NCI-H1417 treated with DMSO at 0.1 percent for 48 hours (cell line): ENCODE measurements at regions not wholly inside any gene's neighbourhood (a gene's known extent, or its start where the extent isn't known, plus 50 kb on each side); places are given as distances from the start of the nearest gene placed in this dataset.

ENCODE experiments used
- DNase-seq: peaks from one replicate; lab custom pipeline; 2025; lab: John Stamatoyannopoulos, UW

DNA sequence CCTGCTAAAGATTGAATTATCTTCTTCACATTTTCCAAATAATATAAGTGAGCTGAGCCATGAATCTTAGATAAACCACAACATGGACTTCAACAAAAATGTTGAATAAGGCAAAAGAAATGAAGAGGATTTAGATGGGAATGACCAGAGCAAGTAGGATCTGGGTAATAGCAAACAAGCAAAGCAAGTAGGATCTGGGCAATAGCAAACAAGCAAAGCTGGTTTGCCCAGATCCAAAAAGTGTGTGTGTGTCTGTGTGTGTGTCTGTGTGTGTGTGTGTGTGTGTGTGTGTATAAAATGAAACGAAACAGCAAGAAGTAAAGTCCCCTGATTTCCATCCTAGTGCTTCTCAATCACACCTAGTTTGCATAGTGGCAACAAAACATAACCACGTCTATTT lies 549.1 kb downstream of the RERGL start:
- no peak for DNase-seq

DNA sequence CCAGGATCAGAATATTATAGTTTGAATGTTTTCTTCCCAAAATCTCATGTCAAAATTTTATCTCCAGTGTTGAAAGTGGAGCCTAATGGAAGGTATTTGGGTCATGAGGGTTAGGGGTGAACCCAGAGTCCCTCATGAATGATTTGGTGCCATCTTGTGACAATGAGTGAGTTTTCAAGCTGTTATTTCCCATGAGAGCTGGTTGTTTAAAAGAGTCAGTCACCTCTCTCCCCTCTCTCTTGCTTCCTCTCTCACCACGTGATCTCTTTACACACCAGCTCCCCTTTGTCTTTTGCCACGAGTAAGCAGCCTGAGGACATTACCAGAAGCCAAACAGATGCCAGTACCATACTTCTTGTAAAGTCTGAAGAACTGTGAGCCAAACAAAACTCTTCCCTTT lies 561.6 kb downstream of the RERGL start:
- DNase-seq, result no peak

DNA sequence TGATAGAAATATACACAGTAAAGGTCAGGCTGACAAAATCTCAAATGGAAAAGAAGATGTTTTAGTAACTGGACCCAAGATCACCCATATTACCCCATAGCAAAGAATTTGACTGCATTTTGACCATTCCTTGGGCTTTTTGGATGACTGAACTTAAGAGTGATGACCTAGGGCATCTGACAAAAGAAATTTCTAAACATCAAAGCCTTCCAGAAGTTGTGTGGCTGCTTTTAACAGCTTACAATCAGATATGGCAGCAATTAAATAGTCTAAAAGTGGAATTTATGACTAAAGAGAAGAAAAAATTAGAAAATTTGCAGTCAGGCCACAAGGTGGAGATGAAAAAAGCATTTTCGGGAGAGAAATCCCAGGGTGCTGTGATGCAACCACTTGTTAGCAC lies 563.0 kb downstream of the RERGL start:
- no peak for DNase-seq

DNA sequence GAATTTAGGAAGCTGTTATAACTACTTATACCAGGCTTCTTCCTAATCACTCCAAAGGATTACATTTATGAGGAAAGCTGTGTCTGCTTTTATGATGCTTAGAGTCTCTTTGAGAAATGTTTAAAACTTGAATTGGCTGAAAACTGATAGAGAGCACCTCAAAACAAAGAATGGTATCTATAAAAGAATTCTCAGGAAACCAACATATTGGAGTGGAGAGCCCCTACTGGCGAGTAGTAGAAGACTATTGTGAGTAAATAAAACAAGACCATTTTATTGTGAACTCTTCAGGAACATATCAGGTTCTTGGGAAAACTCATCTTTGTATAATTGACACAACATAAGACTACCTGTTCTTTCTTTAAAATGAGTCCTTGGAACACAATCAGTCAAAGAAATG lies 578.6 kb downstream of the RERGL start:
- DNase-seq, result no peak

GRCh38 chr12:17507336-17507735 lies 582.7 kb downstream of the RERGL start:
- no peak for DNase-seq

DNA sequence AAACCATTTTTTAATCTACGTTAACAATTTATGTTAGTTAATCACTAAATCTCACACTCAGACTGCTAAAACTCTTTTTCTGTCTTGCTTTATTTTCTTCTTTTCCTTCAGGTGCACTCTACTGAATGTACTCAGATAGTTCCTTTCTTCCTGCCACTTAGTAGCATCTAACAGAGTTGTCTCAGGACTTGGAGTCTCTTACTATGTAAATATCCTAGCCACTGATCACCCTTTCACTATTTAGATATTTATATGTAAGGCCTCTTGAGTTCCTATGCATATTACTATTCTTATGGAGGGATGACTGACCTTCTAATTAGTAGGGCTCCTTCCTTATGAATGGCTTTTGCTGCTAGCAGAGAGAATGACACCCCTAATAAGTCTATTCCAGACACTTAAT lies 586.3 kb downstream of the RERGL start:
- DNase-seq, result no peak

- no peak for DNase-seq
Measured at GRCh38 chr12:17489452-17489851, 600.5 kb downstream of the RERGL start.

DNA sequence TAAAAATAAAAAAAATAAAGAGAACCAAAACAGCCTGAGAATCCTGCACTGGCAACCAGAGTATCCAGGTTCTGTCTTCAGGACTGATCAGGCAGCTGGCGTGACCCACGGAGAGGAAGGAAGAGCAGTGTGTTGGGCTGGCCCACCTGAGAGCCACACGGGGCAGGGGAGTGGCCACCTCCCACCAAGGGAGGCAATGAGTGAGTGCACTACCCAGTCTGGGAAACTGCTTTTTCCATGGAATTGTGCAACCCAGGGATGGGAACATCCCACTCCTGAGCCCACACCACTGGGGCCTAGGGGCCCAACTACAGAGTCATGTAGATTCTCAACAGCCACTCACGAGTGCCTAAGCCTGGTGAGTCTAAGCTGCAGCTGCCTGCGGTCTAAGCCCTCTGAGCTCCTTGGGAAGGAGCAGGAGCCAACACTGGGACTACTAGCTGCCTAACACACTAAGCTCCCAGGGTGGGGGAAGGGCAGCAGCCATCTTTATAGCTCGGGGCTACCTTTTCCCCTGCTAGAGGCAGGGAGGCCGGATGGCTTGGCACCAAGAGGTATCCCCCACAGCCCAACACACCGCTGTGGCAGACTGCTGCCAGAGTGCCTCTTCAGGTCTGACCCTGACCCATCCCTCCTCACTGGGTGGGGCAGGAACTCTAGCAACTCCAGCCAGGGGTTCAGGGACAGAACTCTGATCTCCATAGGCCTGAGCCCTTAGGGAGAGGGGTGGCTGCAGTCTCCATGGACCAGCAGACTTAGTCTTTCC lies 610.9 kb downstream of the RERGL start:
- DNase-seq, result no peak

GRCh38 chr12:17470460-17470859 lies 619.5 kb downstream of the RERGL start:
- no peak for DNase-seq

DNA sequence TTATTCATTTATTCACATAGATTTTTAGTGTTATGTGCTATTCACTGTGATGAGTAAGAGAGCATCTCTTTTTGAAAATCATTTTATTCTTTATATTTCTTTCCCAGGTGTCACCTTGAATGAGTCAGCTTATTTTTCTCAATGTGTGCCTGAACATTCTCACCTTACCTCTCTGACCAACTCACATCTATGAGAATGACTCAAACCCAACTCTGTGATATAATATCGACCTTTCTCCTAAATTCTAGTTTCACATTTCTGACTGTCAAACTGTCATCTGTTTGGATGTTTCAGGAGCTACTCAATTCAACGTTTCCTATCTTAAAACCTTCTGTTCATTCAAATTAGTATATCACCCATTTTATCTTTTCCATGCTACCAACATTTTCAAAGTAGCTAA lies 630.8 kb downstream of the RERGL start:
- no peak for DNase-seq

DNA sequence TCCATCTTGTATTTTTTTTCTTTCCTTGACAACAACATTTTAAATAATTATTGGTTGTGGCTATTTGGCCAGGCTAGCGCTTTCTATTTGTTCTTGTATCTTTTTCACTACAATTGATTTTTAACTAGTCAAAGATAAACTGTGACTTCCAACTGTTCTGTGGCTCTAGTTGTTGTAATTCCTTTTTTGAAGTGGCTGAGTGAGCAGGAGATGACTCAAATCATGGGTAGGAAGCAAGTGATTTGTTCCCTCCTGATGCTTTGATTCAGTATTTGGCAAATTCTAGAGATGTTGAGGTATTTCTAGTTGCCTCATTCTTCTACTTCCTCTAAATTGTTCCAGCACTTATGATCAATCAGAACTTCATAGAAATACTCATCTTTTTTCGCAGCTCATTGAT lies 633.5 kb downstream of the RERGL start:
- no peak for DNase-seq

DNA sequence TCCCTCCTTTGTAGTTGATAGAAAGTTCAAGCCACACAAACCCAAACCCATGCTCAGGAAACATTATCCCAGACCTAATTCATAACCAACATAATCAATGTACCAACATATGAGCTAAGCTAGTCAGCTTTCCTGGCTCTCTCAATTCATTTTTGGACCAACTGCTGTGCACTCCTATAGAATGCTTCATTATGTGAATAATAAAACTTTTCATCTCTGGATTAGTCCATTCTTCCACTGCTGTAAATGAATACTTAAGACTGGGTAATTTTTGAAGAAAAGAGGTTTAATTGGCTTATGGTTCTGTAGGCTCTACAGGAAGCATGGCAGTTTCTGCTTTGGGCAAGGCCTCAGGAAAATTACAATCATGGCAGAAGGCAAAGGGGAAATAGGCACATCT lies 651.9 kb downstream of the RERGL start:
- no peak for DNase-seq

DNA sequence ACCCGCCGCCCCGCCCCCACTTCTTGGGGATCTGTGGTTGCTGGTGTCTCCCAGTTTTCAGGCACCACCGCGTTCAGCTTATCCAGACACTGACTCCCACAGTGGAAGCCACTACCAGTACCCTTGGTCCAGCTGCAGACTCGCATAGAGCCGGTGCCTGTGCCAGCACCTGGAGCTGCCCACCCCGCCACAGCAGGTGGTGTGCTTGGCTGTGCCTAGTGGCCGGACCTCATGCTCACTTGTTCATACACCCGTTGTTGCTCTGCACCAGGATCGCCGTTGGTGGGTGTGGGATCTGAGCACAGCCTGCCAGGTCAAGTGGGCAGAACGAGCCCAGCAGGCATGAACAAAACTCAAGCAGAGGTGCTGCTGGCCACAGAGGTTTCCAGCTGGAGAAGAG lies 673.2 kb downstream of the RERGL start:
- DNase-seq, result no peak

- no peak for DNase-seq
Measured at GRCh38 chr12:17414596-17414995, 675.4 kb downstream of the RERGL start.

- no peak for DNase-seq
Measured at GRCh38 chr12:17411662-17412061, 678.3 kb downstream of the RERGL start.

DNA sequence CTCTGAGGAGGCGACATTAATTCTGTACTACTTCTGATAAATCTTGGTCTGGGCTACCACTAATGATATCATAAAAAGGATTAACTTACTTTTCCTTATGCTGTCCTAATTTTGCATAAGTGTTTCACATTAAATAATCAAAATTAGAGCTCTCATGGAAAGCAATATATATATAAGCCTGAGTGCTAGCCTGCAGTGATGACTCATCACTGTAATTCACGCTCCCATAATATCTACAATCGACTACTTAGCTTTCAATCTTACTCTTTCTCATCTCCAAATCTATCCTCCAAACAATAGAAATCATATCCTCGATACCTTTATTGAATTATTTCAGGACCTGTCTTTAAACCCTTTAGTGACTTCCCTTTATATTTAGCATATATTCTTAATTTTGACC lies 701.3 kb downstream of the RERGL start:
- DNase-seq, result no peak

DNA sequence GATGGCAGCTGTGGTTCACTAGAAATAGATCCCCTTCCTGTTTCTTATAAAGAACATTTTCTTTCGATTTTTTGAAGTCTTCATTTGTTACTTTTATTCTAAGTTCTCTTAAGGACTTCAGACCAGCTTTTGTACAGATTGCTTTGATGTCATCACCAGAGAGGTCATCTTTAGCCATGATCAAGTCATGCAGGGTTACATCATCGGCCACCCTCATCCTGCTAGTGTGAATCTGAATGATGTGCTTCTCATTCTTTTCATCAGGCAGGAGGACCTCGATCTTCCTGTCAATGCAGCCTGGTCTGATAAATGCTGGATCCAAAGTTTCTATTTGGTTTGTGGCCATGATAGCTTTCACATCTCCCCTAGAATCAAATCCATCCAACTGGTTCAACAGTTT lies 706.7 kb downstream of the RERGL start:
- no peak for DNase-seq

DNA sequence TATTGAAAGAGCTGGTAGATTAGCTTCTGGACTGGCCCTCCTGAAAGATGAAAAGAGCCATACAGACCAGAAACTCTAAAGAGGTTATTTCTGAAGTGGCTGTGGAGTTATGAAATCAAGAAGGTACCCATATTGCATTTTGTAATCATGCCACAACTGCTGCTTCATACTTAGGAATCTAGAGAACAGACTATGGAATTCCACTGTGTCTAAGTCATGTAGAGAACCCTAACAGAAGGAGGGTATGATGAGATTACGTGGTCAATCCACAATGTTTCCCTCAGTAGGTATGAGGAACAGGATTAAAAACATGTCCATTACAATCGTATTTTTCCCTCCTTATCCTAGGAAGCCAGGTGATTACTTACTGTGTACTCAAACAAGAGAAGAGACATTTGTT lies 708.8 kb downstream of the RERGL start:
- DNase-seq, result no peak

- DNase-seq, result no peak
Measured at GRCh38 chr12:17372508-17372907, 717.5 kb downstream of the RERGL start.

DNA sequence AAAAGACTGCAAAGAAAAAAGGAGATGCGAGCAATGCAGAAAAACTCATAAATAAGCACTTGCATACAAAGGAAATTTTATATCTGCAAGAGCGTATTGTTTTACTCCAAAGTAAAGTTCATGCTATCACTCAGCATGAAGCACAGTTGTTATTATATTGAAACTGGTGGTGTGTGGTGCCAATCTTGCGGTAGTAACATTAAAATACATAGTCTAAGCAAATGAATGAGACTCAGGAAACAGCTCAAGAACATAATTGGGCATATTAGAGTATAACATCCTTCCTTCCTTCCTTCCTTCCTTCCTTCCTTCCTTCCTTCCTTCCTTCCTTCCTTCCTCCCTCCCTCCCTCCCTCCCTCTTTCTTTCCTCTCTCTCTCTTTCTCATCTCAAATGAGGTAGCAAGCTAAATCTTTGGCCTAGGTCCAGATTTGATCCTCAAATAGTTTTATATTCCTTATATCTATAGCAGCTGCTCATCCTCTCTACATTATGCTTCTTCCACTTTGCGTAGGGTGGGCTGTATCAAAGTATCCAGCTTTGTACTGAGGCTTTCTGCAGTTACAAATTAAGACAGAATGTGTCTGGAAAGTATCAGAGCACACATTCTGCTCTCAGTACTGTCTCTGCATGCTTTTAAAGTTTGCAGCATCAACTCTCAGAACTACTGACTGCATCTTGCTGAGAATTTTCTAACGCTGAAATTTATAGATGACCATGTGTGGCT lies 718.3 kb downstream of the RERGL start:
- DNase-seq, result no peak

GRCh38 chr12:17370621-17371020 lies 719.4 kb downstream of the RERGL start:
- no peak for DNase-seq

GRCh38 chr12:17369556-17369955 lies 720.4 kb downstream of the RERGL start:
- DNase-seq, result no peak

DNA sequence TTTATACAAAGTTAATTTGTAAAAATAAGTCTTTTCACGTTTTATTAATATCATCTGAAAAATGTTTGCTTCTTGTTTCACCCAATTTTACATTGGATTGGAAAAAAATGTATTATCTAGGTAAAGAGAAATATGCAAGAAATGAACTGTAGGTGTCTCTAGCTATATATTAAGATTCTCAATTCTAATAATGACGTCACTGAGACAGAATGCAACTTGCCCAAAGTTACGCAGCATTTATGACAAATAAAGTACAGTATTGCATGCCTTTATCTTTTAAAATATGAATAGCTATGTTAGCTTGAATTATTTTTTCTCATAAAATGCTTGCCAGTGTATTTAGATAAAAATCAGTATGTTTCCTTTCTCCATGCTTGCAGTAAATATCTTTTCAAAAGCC lies 728.8 kb downstream of the RERGL start:
- no peak for DNase-seq

DNA sequence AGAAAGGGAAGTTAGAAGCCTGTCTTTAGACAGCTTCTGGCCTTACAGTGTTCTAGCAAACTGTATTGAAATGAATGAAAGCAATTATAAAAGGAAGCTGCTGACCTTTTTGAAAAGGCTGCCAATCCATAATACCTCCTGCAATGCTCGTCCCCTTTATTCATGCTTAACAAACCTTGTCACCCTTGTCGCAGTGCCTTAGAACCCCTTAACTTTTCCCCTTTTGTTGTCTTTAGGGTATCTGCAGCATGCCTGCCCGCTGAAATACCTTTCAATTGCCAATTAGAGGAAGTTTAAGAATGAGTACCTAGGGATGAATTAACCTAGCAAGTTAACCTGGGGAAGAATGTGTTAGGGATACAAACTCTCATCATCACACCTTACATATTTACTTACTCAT lies 731.2 kb downstream of the RERGL start:
- DNase-seq, result no peak
